Smooth muscle cell (in vitro differentiated cells): ENCODE measurements at regions not wholly inside any gene's neighbourhood (a gene's known extent, or its start where the extent isn't known, plus 50 kb on each side); places are given as distances from the start of the nearest gene placed in this dataset. TPM values are rescaled to one million over a fixed set of nuclear protein-coding genes. Genes with fewer than 3 reads are reported as not detected.

Experiments used
- DNase-seq: peaks from one replicate; lab custom pipeline; 2025; ENCODE audit not compliant: unreplicated experiment; lab: John Stamatoyannopoulos, UW
- H2AFZ ChIP-seq: fragments of 200-600 bp; sonication (generic); 2 replicates; pipeline ENCODE4 v1.6.0; 2016; ENCODE audit warnings: antibody characterized with exemption, low read depth, mild to moderate bottlenecking
- H3F3A ChIP-seq: fragments of 200-600 bp; sonication (generic); 2 replicates; pipeline ENCODE4 v1.6.0; 2017; ENCODE audit warnings: antibody characterized with exemption, low read depth
- H3K27ac ChIP-seq: fragments of 200-600 bp; sonication (generic); 2 replicates; pipeline ENCODE4 v1.5.1; 2016; ENCODE audit warnings: low read depth, mild to moderate bottlenecking
- H3K27me3 ChIP-seq: fragments of 200-600 bp; sonication (generic); 2 replicates; pipeline ENCODE4 v1.6.1; 2016; ENCODE audit warnings: low read depth, mild to moderate bottlenecking
- H3K36me3 ChIP-seq: fragments of 200-600 bp; sonication (generic); 2 replicates; pipeline ENCODE4 v1.5.1; 2016; ENCODE audit warnings: low read depth
- H3K4me1 ChIP-seq: fragments of 200-600 bp; sonication (generic); 2 replicates; pipeline ENCODE4 v1.5.1; 2016; ENCODE audit warnings: low read depth
- H3K4me2 ChIP-seq: fragments of 200-600 bp; sonication (generic); 2 replicates; pipeline ENCODE4 v1.6.0; 2016; ENCODE audit warnings: mild to moderate bottlenecking
- H3K4me3 ChIP-seq: fragments of 200-600 bp; sonication (generic); 2 replicates; pipeline ENCODE4 v1.5.1; 2016; ENCODE audit warnings: mild to moderate bottlenecking
- H3K79me2 ChIP-seq: fragments of 200-600 bp; sonication (generic); 2 replicates; pipeline ENCODE4 v1.6.0; 2016; ENCODE audit warnings: low read depth, mild to moderate bottlenecking
- H3K9ac ChIP-seq: fragments of 200-600 bp; sonication (generic); 2 replicates; pipeline ENCODE4 v1.6.0; 2016; ENCODE audit warnings: low read depth
- H3K9me3 ChIP-seq: fragments of 200-600 bp; sonication (generic); replicated peaks from 2 replicates; pipeline ENCODE4 v1.5.1; 2016; ENCODE audit warnings: low read depth
- H4K20me1 ChIP-seq: fragments of 200-600 bp; sonication (generic); 2 replicates; pipeline ENCODE4 v1.6.0; 2016; ENCODE audit warnings: low read depth
- CTCF ChIP-seq: fragments of 200-600 bp; sonication (generic); IDR thresholded peaks from 2 replicates; pipeline ENCODE4 v1.5.1; 2017; ENCODE audit warnings: borderline replicate concordance, mild to moderate bottlenecking, antibody characterized with exemption; ENCODE audit not compliant: insufficient read depth, poor library complexity, severe bottlenecking
- WGBS: methylation state at CpG from one replicate; pipeline ENCODE4 v1.1.7; 2016; ENCODE audit warnings: low lambda C conversion rate; 5-methylcytosine and 5-hydroxymethylcytosine counted together
- small RNA-seq: library from RNA; depleted of rRNA; stranded (forward); fragments of <200 nt; gene quantifications from one replicate; pipeline ENCODE3, GENCODE V24; 2014

DNA sequence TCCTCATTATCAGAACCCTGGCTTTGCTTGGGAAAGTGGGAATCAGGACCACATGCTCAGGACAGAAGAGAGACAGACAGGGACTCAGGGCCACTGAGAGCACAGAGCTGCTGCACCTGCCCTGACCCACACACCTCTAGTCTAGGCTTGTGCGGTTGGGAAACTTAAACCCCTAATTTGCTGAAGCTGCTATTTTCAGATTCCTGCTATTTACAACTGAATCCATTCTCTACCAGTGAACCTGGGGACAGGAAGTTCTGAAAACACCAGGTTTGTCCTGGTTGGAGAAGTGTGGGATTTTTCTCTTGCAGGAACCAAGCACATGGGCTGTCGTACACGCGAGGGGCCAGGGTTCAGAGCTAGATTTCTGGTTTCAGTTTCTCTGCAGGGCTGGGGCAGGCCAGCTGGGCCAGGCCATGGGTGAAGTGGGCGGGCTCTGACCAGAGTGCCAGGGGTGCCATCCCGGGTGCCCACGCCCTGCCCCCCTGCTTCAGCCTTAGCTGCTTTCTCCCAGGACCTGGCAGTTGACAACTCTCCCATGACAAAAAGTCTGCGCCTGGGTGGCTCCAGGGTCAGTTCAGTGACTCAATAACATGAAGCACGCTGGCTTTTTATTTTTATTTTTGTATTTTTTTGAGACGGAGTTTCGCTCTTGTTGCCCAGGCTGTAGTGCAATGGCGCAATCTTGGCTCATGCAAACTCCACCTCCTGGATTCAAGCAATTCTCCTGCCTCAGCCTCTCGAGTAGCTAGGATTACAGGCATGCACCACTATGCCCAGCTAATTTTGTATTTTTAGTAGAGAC is 51.3 kb upstream of the SLC1A4 start:
- H2AFZ ChIP-seq, result no peak overlapping the region
- TF ChIP-seq CTCF, result no peak

GRCh38 chr2:64938607-64939285 is 50.5 kb upstream of the SLC1A4 start:
- Histone ChIP-seq H3K9me3 (no peaks in the 10 kb centered on the region), H3F3A (no peaks in the 10 kb centered on the region), H3K9ac (no peak overlapping the region), H3K36me3 (no peaks in the 10 kb centered on the region), H2AFZ (no peak overlapping the region), H4K20me1 (no peaks in the 10 kb centered on the region), H3K4me2 (no peak overlapping the region), H3K27me3 (no peaks in the 10 kb centered on the region), H3K27ac (no peak overlapping the region), H3K4me3 (no peak overlapping the region), H3K4me1 (peaks cover 3% of the 10 kb centered on the region), H3K79me2 (no peaks in the 10 kb centered on the region)
- WGBS, result 84% methylated on average over 7 of the region's 7 CpGs
- no peak for DNase-seq
- TF ChIP-seq CTCF, result no peak

More for the DNA sequence above, 51.3 kb upstream of the SLC1A4 start:
- Histone ChIP-seq H3F3A (no peaks in the 10 kb centered on the region), H3K27ac (no peak overlapping the region), H3K4me1 (peaks cover 3% of the 10 kb centered on the region), H3K4me3 (no peak overlapping the region), H3K79me2 (no peaks in the 10 kb centered on the region), H3K9me3 (no peaks in the 10 kb centered on the region), H3K4me2 (no peak overlapping the region), H3K9ac (no peak overlapping the region), H4K20me1 (no peaks in the 10 kb centered on the region), H3K36me3 (no peaks in the 10 kb centered on the region), H3K27me3 (no peaks in the 10 kb centered on the region)
- WGBS, result 87% methylated on average over 13 of the region's 13 CpGs
- no peak for DNase-seq

DNA sequence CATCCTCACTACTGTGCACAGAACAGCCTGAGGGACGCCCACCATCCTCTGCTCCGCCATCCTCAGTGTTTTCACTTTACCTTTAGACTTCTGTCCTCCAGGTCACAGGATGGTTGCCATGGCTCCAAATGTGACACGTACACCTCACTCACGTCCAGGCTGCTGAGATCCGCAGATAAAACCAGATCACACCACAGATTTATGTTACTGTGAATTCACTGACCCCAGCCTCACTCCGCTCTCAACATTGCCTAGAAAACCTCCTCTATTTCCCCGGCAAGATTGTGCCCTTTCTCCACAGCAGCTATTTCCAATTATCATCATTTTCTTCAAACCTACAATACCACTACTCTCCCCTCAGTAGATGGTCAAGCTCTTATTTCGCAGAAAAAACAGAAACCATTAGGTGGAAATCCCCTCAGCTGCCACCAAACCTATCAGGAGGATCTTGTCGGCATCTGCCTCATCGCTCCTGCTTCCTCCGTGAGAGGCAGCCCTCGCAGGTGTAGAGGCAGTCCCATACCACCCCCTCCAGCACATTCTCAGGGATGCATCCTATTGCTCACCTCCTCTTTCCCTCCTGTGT is 49.8 kb upstream of the SLC1A4 start:
- Histone ChIP-seq H3K9me3 (no peaks in the 10 kb centered on the region), H3K4me3 (no peak overlapping the region), H3K4me2 (no peak overlapping the region), H2AFZ (no peak overlapping the region), H3F3A (no peaks in the 10 kb centered on the region), H3K27me3 (no peaks in the 10 kb centered on the region), H3K27ac (no peak overlapping the region), H3K79me2 (no peaks in the 10 kb centered on the region), H3K9ac (no peak overlapping the region), H3K4me1 (peaks cover 3% of the 10 kb centered on the region), H4K20me1 (no peaks in the 10 kb centered on the region), H3K36me3 (no peaks in the 10 kb centered on the region)
- no peak for DNase-seq
- WGBS, result 80% methylated on average over 12 of the region's 12 CpGs
- no peak for TF ChIP-seq CTCF

Small RNA genes in the stretch of these regions (small RNA-seq; reads per million reads assigned to genes)
- not detected for gene RF00019
- gene RN7SL211P, result not detected
- gene RN7SL341P, result not detected
